Esophagus muscularis mucosa (tissue), 4 donors: ENCODE measurements at regions not wholly inside any gene's neighbourhood (a gene's known extent, or its start where the extent isn't known, plus 50 kb on each side); places are given as distances from the start of the nearest gene placed in this dataset.

Experiments used
- EP300 ChIP-seq: sonication (generic); formaldehyde crosslinking; IDR thresholded peaks from one replicate; pipeline ENCODE4 v1.6.1; 2017; ENCODE audit warnings: antibody characterized with exemption
- POLR2A ChIP-seq: fragments of 450-650 bp; IDR thresholded peaks from one replicate; pipeline ENCODE4 v1.6.1; 2017; ENCODE audit warnings: antibody characterized with exemption, moderate library complexity, mild to moderate bottlenecking, low read depth
- POLR2AphosphoS5 ChIP-seq, 2 donors: sonication (generic); formaldehyde crosslinking; IDR thresholded peaks; one replicate each; pipeline ENCODE4 v1.6.1; 2017; ENCODE audit warnings: antibody characterized with exemption in 2 of 2
- TF ChIP-seq, protein P1 (sequence below), 3 experiments: fragments of 200-600 bp in 2 of 3; fragments of 450-650 bp in 1 of 3; sonication (generic) in 2 of 3; IDR thresholded peaks; one replicate each; pipeline ENCODE4 v1.5.1; 2017 to 2019; ENCODE audit warnings: antibody characterized with exemption in 3 of 3, mild to moderate bottlenecking in 2 of 3, moderate library complexity in 1 of 3

DNA sequence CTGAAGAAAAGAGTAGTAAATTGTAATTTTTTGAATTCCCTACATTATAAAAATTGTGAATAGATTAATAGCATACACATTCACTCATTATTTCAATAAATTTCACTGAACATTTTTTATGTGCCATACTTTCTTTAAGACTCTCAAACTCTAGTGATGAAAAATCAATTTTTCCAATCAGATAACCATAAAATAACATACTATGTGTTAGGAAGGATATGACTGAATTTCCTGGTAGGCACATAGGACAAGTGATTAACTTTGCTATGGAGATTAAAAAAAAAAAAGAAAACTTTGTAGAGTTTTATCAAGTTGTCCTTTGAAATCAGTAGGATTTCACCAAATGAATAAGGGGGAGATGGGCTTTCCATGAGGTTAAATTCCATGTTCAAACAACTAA, 1597.3 kb upstream of the LRRTM3 start:
- TF ChIP-seq, protein P1, sequence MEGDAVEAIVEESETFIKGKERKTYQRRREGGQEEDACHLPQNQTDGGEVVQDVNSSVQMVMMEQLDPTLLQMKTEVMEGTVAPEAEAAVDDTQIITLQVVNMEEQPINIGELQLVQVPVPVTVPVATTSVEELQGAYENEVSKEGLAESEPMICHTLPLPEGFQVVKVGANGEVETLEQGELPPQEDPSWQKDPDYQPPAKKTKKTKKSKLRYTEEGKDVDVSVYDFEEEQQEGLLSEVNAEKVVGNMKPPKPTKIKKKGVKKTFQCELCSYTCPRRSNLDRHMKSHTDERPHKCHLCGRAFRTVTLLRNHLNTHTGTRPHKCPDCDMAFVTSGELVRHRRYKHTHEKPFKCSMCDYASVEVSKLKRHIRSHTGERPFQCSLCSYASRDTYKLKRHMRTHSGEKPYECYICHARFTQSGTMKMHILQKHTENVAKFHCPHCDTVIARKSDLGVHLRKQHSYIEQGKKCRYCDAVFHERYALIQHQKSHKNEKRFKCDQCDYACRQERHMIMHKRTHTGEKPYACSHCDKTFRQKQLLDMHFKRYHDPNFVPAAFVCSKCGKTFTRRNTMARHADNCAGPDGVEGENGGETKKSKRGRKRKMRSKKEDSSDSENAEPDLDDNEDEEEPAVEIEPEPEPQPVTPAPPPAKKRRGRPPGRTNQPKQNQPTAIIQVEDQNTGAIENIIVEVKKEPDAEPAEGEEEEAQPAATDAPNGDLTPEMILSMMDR (IDR thresholded peaks at IDR 0.05), result no peak
- no peak for TF ChIP-seq EP300
- TF ChIP-seq POLR2A, result no peak
- no peak for TF ChIP-seq POLR2AphosphoS5 (IDR thresholded peaks at IDR 0.05)
